H1 (cell line): ENCODE measurements at regions not wholly inside any gene's neighbourhood (a gene's known extent, or its start where the extent isn't known, plus 50 kb on each side); places are given as distances from the start of the nearest gene placed in this dataset.
"Not testable (repeated sequence)": the region's sequence is repeated elsewhere in the genome, so short reads cannot be mapped to it uniquely, and the experiment has no call there.

Experiments used
- CTCF ChIA-PET: fragments of 300-600 bp; sonication (Branson Sonifier 250); formaldehyde crosslinking; loops from one replicate; lab custom pipeline; 2021; ENCODE audit not compliant: partially characterized antibody; lab: Charles Lee
- POLR2A ChIA-PET: fragments of 300-600 bp; sonication (Branson Sonifier 250); formaldehyde crosslinking; loops from one replicate; lab custom pipeline; 2021; ENCODE audit warnings: inconsistent platforms; ENCODE audit not compliant: partially characterized antibody; lab: Charles Lee
- DNase-seq, 2 experiments: peaks; one replicate each; pipeline versions ENCODE4 v3.0.0 to v3.0.0-alpha.2; 2010 to 2022; ENCODE audit warnings: low spot score in 2 of 2, low read depth in 1 of 2, mixed read lengths in 1 of 2
- FAIRE-seq: peaks from 2 replicates; lab custom pipeline; 2011; peaks lifted over from hg19 to GRCh38; lab: Jason Lieb, UNC
- H2AFZ ChIP-seq: 2 replicates; pipeline ENCODE4 v1.8.1; 2012; ENCODE audit warnings: low read length, inconsistent platforms
- H2AK5ac ChIP-seq: 2 replicates; pipeline ENCODE4 v1.6.1; 2013; ENCODE audit warnings: low read depth, low read length
- H2BK120ac ChIP-seq: replicated peaks from 2 replicates; pipeline ENCODE3; 2013; ENCODE audit warnings: low read depth, low read length, inconsistent platforms
- H2BK12ac ChIP-seq: 2 replicates; pipeline ENCODE4 v1.6.1; 2013; ENCODE audit warnings: low read depth, low read length
- H2BK15ac ChIP-seq: 2 replicates; pipeline ENCODE4 v1.6.1; 2013; ENCODE audit warnings: low read length
- H2BK20ac ChIP-seq: 2 replicates; pipeline ENCODE4 v1.6.1; 2013; ENCODE audit warnings: low read length
- H2BK5ac ChIP-seq: 2 replicates; pipeline ENCODE4 v1.6.1; 2013; ENCODE audit warnings: low read depth, low read length
- H3K14ac ChIP-seq: 2 replicates; pipeline ENCODE4 v1.6.1; 2013; ENCODE audit warnings: inconsistent platforms; ENCODE audit not compliant: insufficient read length
- H3K18ac ChIP-seq: 2 replicates; pipeline ENCODE4 v1.6.1; 2013; ENCODE audit warnings: low read length; ENCODE audit errors: extremely low read depth
- H3K23ac ChIP-seq: 2 replicates; pipeline ENCODE4 v1.6.1; 2013; ENCODE audit warnings: inconsistent platforms; ENCODE audit not compliant: insufficient read length
- H3K23me2 ChIP-seq: 2 replicates; pipeline ENCODE4 v1.6.1; 2013; ENCODE audit warnings: low read depth, low read length
- H3K27ac ChIP-seq: 2 replicates; pipeline ENCODE4 v1.6.1; 2011; ENCODE audit warnings: low read depth, low read length, inconsistent platforms
- H3K27me3 ChIP-seq, 4 experiments: replicated peaks in 1 of 4; 1 replicate in 1 of 4; 2 replicates in 3 of 4; pipeline versions ENCODE4 v1.6.1 to v1.8.1; 2011 to 2013; ENCODE audit warnings: low read length in 3 of 4, mild to moderate bottlenecking in 3 of 4, inconsistent platforms in 2 of 4, mixed read lengths in 2 of 4, moderate library complexity in 1 of 4; ENCODE audit not compliant: control insufficient read depth in 3 of 4, insufficient read depth in 3 of 4; ENCODE audit errors: extremely low read depth in 1 of 4
- H3K36me3 ChIP-seq, 4 experiments: 2 replicates each; pipeline versions ENCODE4 v1.6.1 to v1.8.1; 2011 to 2013; ENCODE audit warnings: mild to moderate bottlenecking in 4 of 4, low read length in 3 of 4, moderate library complexity in 2 of 4, control low read depth in 1 of 4, inconsistent platforms in 1 of 4; ENCODE audit not compliant: insufficient read depth in 4 of 4, control insufficient read depth in 2 of 4
- H3K4ac ChIP-seq: replicated peaks from 2 replicates; pipeline ENCODE3; 2013; ENCODE audit warnings: low read length, low read depth, mixed read lengths, inconsistent platforms; ENCODE audit not compliant: insufficient read length
- H3K4me1 ChIP-seq, 4 experiments: replicated peaks in 1 of 4; 1 replicate in 1 of 4; 2 replicates in 3 of 4; pipeline versions ENCODE4 v1.6.1 to v1.8.1; 2011 to 2013; ENCODE audit warnings: low read length in 3 of 4, inconsistent platforms in 2 of 4, mixed read lengths in 1 of 4; ENCODE audit not compliant: insufficient read depth in 4 of 4, control insufficient read depth in 3 of 4
- H3K4me2 ChIP-seq, 2 experiments: 2 replicates each; pipeline versions ENCODE4 v1.6.1 to v1.8.1; 2011 to 2013; ENCODE audit warnings: low read depth in 2 of 2, low read length in 2 of 2, control low read depth in 1 of 2, inconsistent platforms in 1 of 2, mild to moderate bottlenecking in 1 of 2; ENCODE audit not compliant: insufficient read depth in 1 of 2
- H3K4me3 ChIP-seq, 4 experiments: fragments of 200-600, 300-600 bp in 1 of 4; sonication (generic), shearing (Covaris generic), sonication (Bioruptor Twin) in 1 of 4; 2 replicates each; pipeline versions ENCODE4 v1.5.1 to v1.8.1; 2011 to 2016; ENCODE audit warnings: low read length in 4 of 4, low read depth in 3 of 4, control low read depth in 2 of 4, inconsistent platforms in 2 of 4, mild to moderate bottlenecking in 2 of 4, mixed read lengths in 1 of 4, moderate library complexity in 1 of 4; ENCODE audit not compliant: insufficient read depth in 2 of 4; ENCODE audit errors: extremely low read depth in 1 of 4
- H3K56ac ChIP-seq: replicated peaks from 2 replicates; pipeline ENCODE3; 2013; ENCODE audit warnings: low read depth, mild to moderate bottlenecking, mixed read lengths, low read length, inconsistent platforms; ENCODE audit not compliant: insufficient read length
- H3K79me1 ChIP-seq: 2 replicates; pipeline ENCODE4 v1.6.1; 2013; ENCODE audit warnings: low read depth, low read length, control low read depth
- H3K79me2 ChIP-seq, 2 experiments: 2 replicates each; pipeline versions ENCODE4 v1.6.1 to v1.8.1; 2012 to 2013; ENCODE audit warnings: low read length in 2 of 2, mild to moderate bottlenecking in 2 of 2, inconsistent platforms in 1 of 2; ENCODE audit not compliant: insufficient read depth in 2 of 2, control insufficient read depth in 1 of 2
- H3K9ac ChIP-seq, 4 experiments: replicated peaks in 1 of 4; 1 replicate in 1 of 4; 2 replicates in 3 of 4; pipeline versions ENCODE4 v1.6.1 to v1.8.1; 2011 to 2013; ENCODE audit warnings: low read depth in 3 of 4, low read length in 3 of 4, control low read depth in 2 of 4, mild to moderate bottlenecking in 2 of 4, moderate library complexity in 2 of 4, inconsistent platforms in 1 of 4; ENCODE audit errors: extremely low read depth in 1 of 4
- H3K9me3 ChIP-seq, 2 experiments: 2 replicates each; pipeline versions ENCODE4 v1.6.1 to v1.8.1; 2012 to 2013; ENCODE audit warnings: mild to moderate bottlenecking in 2 of 2, moderate library complexity in 2 of 2, control low read depth in 1 of 2, inconsistent platforms in 1 of 2, low read depth in 1 of 2, low read length in 1 of 2, mixed read lengths in 1 of 2; ENCODE audit not compliant: insufficient read depth in 2 of 2
- H4K20me1 ChIP-seq, 2 experiments: replicated peaks in 1 of 2; 2 replicates each; pipeline versions ENCODE3 to v1.8.1; 2011 to 2013; ENCODE audit warnings: inconsistent platforms in 2 of 2, low read length in 2 of 2, mild to moderate bottlenecking in 1 of 2; ENCODE audit not compliant: insufficient read depth in 2 of 2, control insufficient read depth in 1 of 2
- H4K5ac ChIP-seq: 2 replicates; pipeline ENCODE4 v1.6.1; 2013; ENCODE audit warnings: low read length, low read depth, mixed read lengths, inconsistent platforms; ENCODE audit not compliant: insufficient read length
- H4K8ac ChIP-seq: 2 replicates; pipeline ENCODE4 v1.8.0; 2013; ENCODE audit warnings: mild to moderate bottlenecking, moderate library complexity, low read length, inconsistent platforms; ENCODE audit not compliant: insufficient read depth; ENCODE audit errors: extremely low read depth
- H4K91ac ChIP-seq: replicated peaks from 2 replicates; pipeline ENCODE3; 2013; ENCODE audit warnings: low read length, mixed read lengths, inconsistent platforms; ENCODE audit not compliant: insufficient read length
- BCL11A ChIP-seq, 2 experiments: IDR thresholded peaks; one replicate each; pipeline ENCODE4 v1.6.1; 2011; ENCODE audit warnings: low read depth in 2 of 2, low read length in 2 of 2, mild to moderate bottlenecking in 2 of 2
- CBX5 ChIP-seq: fragments of 300-800, 300-1000 bp; sonication (generic); IDR thresholded peaks from 2 replicates; pipeline ENCODE4 v1.7.1; 2016; ENCODE audit warnings: antibody characterized with exemption, low read length, low read depth
- CEBPB ChIP-seq: IDR thresholded peaks from 2 replicates; pipeline ENCODE4 v1.6.1; 2012; ENCODE audit warnings: low read depth, low read length
- CHD1 ChIP-seq: IDR thresholded peaks from 2 replicates; pipeline ENCODE4 v1.6.1; 2012; ENCODE audit warnings: low read depth, low read length, improper control_type of control experiment
- EGR1 ChIP-seq: IDR thresholded peaks from 2 replicates; pipeline ENCODE4 v1.6.1; 2011; ENCODE audit warnings: low read depth, low read length, borderline replicate concordance
- GTF2F1 ChIP-seq: IDR thresholded peaks from 2 replicates; pipeline ENCODE4 v1.6.1; 2012; ENCODE audit warnings: low read depth, low read length, improper control_type of control experiment, borderline replicate concordance
- HDAC6 ChIP-seq: IDR thresholded peaks from one replicate; pipeline ENCODE4 v1.7.1; 2012; ENCODE audit warnings: low read depth, mild to moderate bottlenecking, inconsistent platforms, low read length, moderate library complexity
- KDM4A ChIP-seq: IDR thresholded peaks from one replicate; pipeline ENCODE4 v1.7.1; 2012; ENCODE audit warnings: low read depth, mild to moderate bottlenecking, moderate library complexity, low read length, inconsistent platforms; ENCODE audit not compliant: severe bottlenecking
- POLR2A ChIP-seq, 2 experiments: IDR thresholded peaks; 1 replicate in 1 of 2; 2 replicates in 1 of 2; pipeline ENCODE4 v1.6.1; 2011; ENCODE audit warnings: low read depth in 2 of 2, low read length in 2 of 2, mild to moderate bottlenecking in 2 of 2; ENCODE audit errors: control extremely low read depth in 1 of 2
- whole genome bisulfite sequencing, 2 experiments: shearing (Covaris generic) in 1 of 2; methylation state at CpG; one replicate each; pipeline versions ENCODE4 v1.1.6 to v1.1.7; 2013 to 2015; ENCODE audit warnings: low lambda C conversion rate in 2 of 2, mixed read lengths in 2 of 2, inconsistent platforms in 1 of 2, low coverage in 1 of 2, missing lambda C conversion rate in 1 of 2; ENCODE audit not compliant: insufficient replicate concordance in 2 of 2, insufficient coverage in 1 of 2, insufficient read length in 1 of 2; ENCODE audit errors: extremely low coverage in 1 of 2, missing lambda C conversion rate in 1 of 2; 5-methylcytosine and 5-hydroxymethylcytosine counted together

- TF ChIP-seq CBX5 (no peak), BCL11A (IDR thresholded peaks at IDR 0.05; ENCODE audit: low read depth in 2 of 2, low read length in 2 of 2) (no peak), KDM4A (no peak), EGR1 (no peak), CEBPB (no peak), POLR2A (IDR thresholded peaks at IDR 0.05; ENCODE audit: control extremely low read depth in 1 of 2, low read depth in 2 of 2, low read length in 2 of 2) (no peak), GTF2F1 (no peak), HDAC6 (no peak), CHD1 (no peak)
- TF ChIP-seq, all 59 proteins: peak for 0
Observed at GRCh38 chr21:33993286-33994231, 78.0 kb upstream of the ATP5PO start (continued).

- H3K4me2 ChIP-seq, H2AK5ac ChIP-seq, H3K14ac ChIP-seq, H3K9me3 ChIP-seq, H4K8ac ChIP-seq, H4K91ac ChIP-seq, H2BK120ac ChIP-seq, H3K79me1 ChIP-seq, H3K4me3 ChIP-seq, DNase-seq, H3K18ac ChIP-seq, H4K5ac ChIP-seq, H3K4ac ChIP-seq, H3K23ac ChIP-seq, H2BK15ac ChIP-seq, H3K4me1 ChIP-seq, H3K27me3 ChIP-seq, H3K23me2 ChIP-seq, H3K79me2 ChIP-seq, H3K56ac ChIP-seq, H2BK12ac ChIP-seq, H2BK20ac ChIP-seq, H4K20me1 ChIP-seq, POLR2A ChIA-PET, FAIRE-seq, H3K9ac ChIP-seq, H2BK5ac ChIP-seq, CTCF ChIA-PET, H2AFZ ChIP-seq, H3K36me3 ChIP-seq, H3K27ac ChIP-seq: not testable (repeated sequence)
- WGBS, 2 experiments = 60% methylated on average over 2 of the region's 2 CpGs; no CpG with 5 or more reads in 1 of the 2 experiments
Observed at GRCh38 chr21:33992412-33992811, 76.8 kb upstream of the ATP5PO start.
